Liver (tissue), 8 donors: ENCODE measurements at regions not wholly inside any gene's neighbourhood (a gene's known extent, or its start where the extent isn't known, plus 50 kb on each side); places are given as distances from the start of the nearest gene placed in this dataset.

Experiments used
- DNase-seq: peaks from one replicate; pipeline ENCODE4 v3.0.0-alpha.2; 2017; ENCODE audit warnings: low spot score
- H3K27ac ChIP-seq, 2 donors: one replicate each; pipeline ENCODE4 v1.7.0; 2013; ENCODE audit warnings: inconsistent platforms in 2 of 2, low read length in 2 of 2, control low read depth in 1 of 2, low read depth in 1 of 2, mild to moderate bottlenecking in 1 of 2
- H3K27me3 ChIP-seq, 4 donors: one replicate each; pipeline versions ENCODE4 v1.6.1 to v1.7.0; 2013; ENCODE audit warnings: low read length in 3 of 4, inconsistent platforms in 1 of 4, mild to moderate bottlenecking in 1 of 4, moderate library complexity in 1 of 4; ENCODE audit not compliant: control insufficient read depth in 4 of 4, insufficient read depth in 4 of 4
- H3K36me3 ChIP-seq, 4 donors: one replicate each; pipeline versions ENCODE4 v1.6.1 to v1.7.0; 2013; ENCODE audit warnings: low read length in 3 of 4, mild to moderate bottlenecking in 3 of 4, low read depth in 1 of 4, moderate library complexity in 1 of 4; ENCODE audit not compliant: control insufficient read depth in 4 of 4, insufficient read depth in 3 of 4
- H3K4me1 ChIP-seq, 4 donors: one replicate each; pipeline versions ENCODE4 v1.6.1 to v1.7.0; 2013; ENCODE audit warnings: low read length in 3 of 4, mild to moderate bottlenecking in 3 of 4, moderate library complexity in 1 of 4; ENCODE audit not compliant: control insufficient read depth in 4 of 4, insufficient read depth in 4 of 4
- H3K4me3 ChIP-seq, 3 donors: one replicate each; pipeline versions ENCODE4 v1.6.1 to v1.7.0; 2013; ENCODE audit warnings: low read length in 3 of 3, control low read depth in 1 of 3, low read depth in 1 of 3, mild to moderate bottlenecking in 1 of 3
- H3K9ac ChIP-seq, 2 donors: one replicate each; pipeline ENCODE4 v1.7.0; 2013; ENCODE audit warnings: low read length in 2 of 2, mild to moderate bottlenecking in 2 of 2, moderate library complexity in 2 of 2, control low read depth in 1 of 2, low read depth in 1 of 2
- H3K9me3 ChIP-seq, 4 donors: one replicate each; pipeline versions ENCODE4 v1.6.1 to v1.7.0; 2013; ENCODE audit warnings: low read length in 3 of 4; ENCODE audit not compliant: control insufficient read depth in 4 of 4
- ATF3 ChIP-seq: IDR thresholded peaks from 2 replicates; pipeline ENCODE4 v1.6.1; 2016; ENCODE audit warnings: antibody characterized with exemption
- FOXA1 ChIP-seq: IDR thresholded peaks from 2 replicates; pipeline ENCODE4 v1.6.1; 2016; ENCODE audit warnings: antibody characterized with exemption
- GABPA ChIP-seq, 2 donors: IDR thresholded peaks in 1 of 2; conservative IDR thresholded peaks in 1 of 2; 2 replicates each; pipeline ENCODE4 v1.6.1; 2016; ENCODE audit warnings: antibody characterized with exemption in 2 of 2, mild to moderate bottlenecking in 1 of 2, moderate library complexity in 1 of 2
- HNF4A ChIP-seq, 2 donors: conservative IDR thresholded peaks; 2 replicates each; pipeline ENCODE4 v1.6.1; 2016; ENCODE audit warnings: antibody characterized with exemption in 2 of 2, mild to moderate bottlenecking in 2 of 2
- HNF4G ChIP-seq: IDR thresholded peaks from 2 replicates; pipeline ENCODE4 v1.6.1; 2016; ENCODE audit warnings: antibody characterized with exemption
- MAX ChIP-seq: IDR thresholded peaks from 2 replicates; pipeline ENCODE4 v1.6.1; 2016; ENCODE audit warnings: antibody characterized with exemption
- NR2F2 ChIP-seq: IDR thresholded peaks from 2 replicates; pipeline ENCODE4 v1.6.1; 2016; ENCODE audit warnings: antibody characterized with exemption
- REST ChIP-seq: IDR thresholded peaks from 2 replicates; pipeline ENCODE4 v1.6.1; 2016; ENCODE audit warnings: antibody characterized with exemption, mild to moderate bottlenecking
- RXRA ChIP-seq, 2 donors: IDR thresholded peaks; 2 replicates each; pipeline ENCODE4 v1.6.1; 2017 to 2018; ENCODE audit warnings: antibody characterized with exemption in 2 of 2, mild to moderate bottlenecking in 1 of 2
- SP1 ChIP-seq: IDR thresholded peaks from 2 replicates; pipeline ENCODE4 v1.6.1; 2018; ENCODE audit warnings: antibody characterized with exemption, mild to moderate bottlenecking
- TAF1 ChIP-seq: conservative IDR thresholded peaks from 2 replicates; pipeline ENCODE4 v1.6.1; 2016; ENCODE audit warnings: antibody characterized with exemption, mild to moderate bottlenecking
- YY1 ChIP-seq: IDR thresholded peaks from 2 replicates; pipeline ENCODE4 v1.6.1; 2016; ENCODE audit warnings: antibody characterized with exemption, mild to moderate bottlenecking
- ZBTB33 ChIP-seq: IDR thresholded peaks from 2 replicates; pipeline ENCODE4 v1.6.1; 2016; ENCODE audit warnings: antibody characterized with exemption
- WGBS: extraction: QIAGEN DNeasy Blood & Tissue Kit; methylation state at CpG from one replicate; pipeline ENCODE4 v1.1.7; 2013; 5-methylcytosine and 5-hydroxymethylcytosine counted together
- TF ChIP-seq, protein P1 (sequence below): fragments of 150-350 bp; IDR thresholded peaks from 2 replicates; pipeline ENCODE4 v1.5.1; 2017; ENCODE audit warnings: improper control_type of control experiment, low read depth, low read length; ENCODE audit not compliant: missing input control
- donor health status: healthy.
- donor health status: healthy.
- donor health status: healthy.
- donor health status: healthy.
- donor health status: healthy.

- WGBS: 93% methylated on average over 1 of the region's 1 CpG
- H3K36me3 ChIP-seq: no peaks in the 10 kb centered on the region
- no peaks in the 10 kb centered on the region for H3K27me3 ChIP-seq
- no peak for DNase-seq
- TF ChIP-seq TAF1: no peak
- TF ChIP-seq, protein P1, sequence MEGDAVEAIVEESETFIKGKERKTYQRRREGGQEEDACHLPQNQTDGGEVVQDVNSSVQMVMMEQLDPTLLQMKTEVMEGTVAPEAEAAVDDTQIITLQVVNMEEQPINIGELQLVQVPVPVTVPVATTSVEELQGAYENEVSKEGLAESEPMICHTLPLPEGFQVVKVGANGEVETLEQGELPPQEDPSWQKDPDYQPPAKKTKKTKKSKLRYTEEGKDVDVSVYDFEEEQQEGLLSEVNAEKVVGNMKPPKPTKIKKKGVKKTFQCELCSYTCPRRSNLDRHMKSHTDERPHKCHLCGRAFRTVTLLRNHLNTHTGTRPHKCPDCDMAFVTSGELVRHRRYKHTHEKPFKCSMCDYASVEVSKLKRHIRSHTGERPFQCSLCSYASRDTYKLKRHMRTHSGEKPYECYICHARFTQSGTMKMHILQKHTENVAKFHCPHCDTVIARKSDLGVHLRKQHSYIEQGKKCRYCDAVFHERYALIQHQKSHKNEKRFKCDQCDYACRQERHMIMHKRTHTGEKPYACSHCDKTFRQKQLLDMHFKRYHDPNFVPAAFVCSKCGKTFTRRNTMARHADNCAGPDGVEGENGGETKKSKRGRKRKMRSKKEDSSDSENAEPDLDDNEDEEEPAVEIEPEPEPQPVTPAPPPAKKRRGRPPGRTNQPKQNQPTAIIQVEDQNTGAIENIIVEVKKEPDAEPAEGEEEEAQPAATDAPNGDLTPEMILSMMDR: no peak
- no peak for TF ChIP-seq SP1
- no peak for TF ChIP-seq YY1
- TF ChIP-seq MAX: no peak
- no peak for TF ChIP-seq HNF4A (conservative IDR thresholded peaks at IDR 0.05)
- no peak for TF ChIP-seq NR2F2
- no peak for TF ChIP-seq HNF4G
- no peak overlapping the region for H3K27ac ChIP-seq
- H3K4me1 ChIP-seq: no peaks in the 10 kb centered on the region
- H3K9ac ChIP-seq: no peak overlapping the region
- H3K4me3 ChIP-seq: no peak overlapping the region
- H3K9me3 ChIP-seq: no peaks in the 10 kb centered on the region
Measured at GRCh38 chr17:14712611-14713021, 411.7 kb downstream of the HS3ST3B1 start.

- H3K36me3 ChIP-seq: no peaks in the 10 kb centered on the region
- H3K9me3 ChIP-seq: no peaks in the 10 kb centered on the region
- H3K4me3 ChIP-seq: no peak overlapping the region
- no peak overlapping the region for H3K27ac ChIP-seq
- no peak overlapping the region for H3K9ac ChIP-seq
- 91% methylated on average over 6 of the region's 6 CpGs for WGBS
- DNase-seq: no peak
- H3K4me1 ChIP-seq: no peaks in the 10 kb centered on the region
- TF ChIP-seq TAF1 (no peak), HNF4G (no peak), MAX (no peak), SP1 (no peak), RXRA (IDR thresholded peaks at IDR 0.05) (no peak), GABPA (IDR thresholded peaks at IDR 0.05 in 1 of 2, conservative IDR thresholded peaks at IDR 0.05 in 1 of 2) (no peak), ATF3 (no peak), NR2F2 (no peak), ZBTB33 (no peak), REST (no peak), FOXA1 (no peak), HNF4A (conservative IDR thresholded peaks at IDR 0.05) (no peak)
- TF ChIP-seq, protein P1: no peak
- no peaks in the 10 kb centered on the region for H3K27me3 ChIP-seq
Measured at GRCh38 chr17:14704121-14704520, 403.2 kb downstream of the HS3ST3B1 start.
